HL-60 (cell line): ENCODE measurements at regions not wholly inside any gene's neighbourhood (a gene's known extent, or its start where the extent isn't known, plus 50 kb on each side); places are given as distances from the start of the nearest gene placed in this dataset.
A peak's percentile ranks its signal among the peaks of the same experiment; 100 is the strongest.

Source experiments
- DNase-seq, 2 experiments: peaks; one replicate each; pipeline ENCODE4 v3.0.0-alpha.2; 2010 to 2020; ENCODE audit warnings: low read depth in 1 of 2, low spot score in 1 of 2
- H3K27ac ChIP-seq: fragments of 250-450 bp; sonication (Bioruptor Pico); replicated peaks from 2 replicates; pipeline ENCODE4 v1.5.1; 2020; ENCODE audit warnings: mild to moderate bottlenecking, moderate library complexity
- H3K27me3 ChIP-seq: fragments of 250-450 bp; sonication (Bioruptor Pico); 2 replicates; pipeline ENCODE4 v1.5.1; 2021; ENCODE audit warnings: mild to moderate bottlenecking, moderate library complexity; ENCODE audit not compliant: insufficient read depth, poor library complexity, severe bottlenecking
- H3K4me3 ChIP-seq: replicated peaks from 2 replicates; pipeline ENCODE4 v1.5.1; 2011; ENCODE audit warnings: mild to moderate bottlenecking, control low read depth, low read length; ENCODE audit not compliant: insufficient read depth
- GABPA ChIP-seq: IDR thresholded peaks from 2 replicates; pipeline ENCODE4 v1.6.1; 2012; ENCODE audit warnings: low read depth
- POLR2AphosphoS5 ChIP-seq: IDR thresholded peaks from 2 replicates; pipeline ENCODE4 v1.6.1; 2012; ENCODE audit warnings: low read depth
- REST ChIP-seq: IDR thresholded peaks from 2 replicates; pipeline ENCODE4 v1.6.1; 2012; ENCODE audit warnings: low read depth; ENCODE audit not compliant: insufficient replicate concordance
- SPI1 ChIP-seq: IDR thresholded peaks from 2 replicates; pipeline ENCODE4 v1.6.1; 2012; ENCODE audit warnings: low read depth, mild to moderate bottlenecking, borderline replicate concordance
- TF ChIP-seq, protein P1 (sequence below): IDR thresholded peaks from one replicate; pipeline ENCODE4 v1.5.1; 2011; ENCODE audit warnings: low read length, control low read depth, inconsistent platforms; ENCODE audit not compliant: insufficient read depth

DNA sequence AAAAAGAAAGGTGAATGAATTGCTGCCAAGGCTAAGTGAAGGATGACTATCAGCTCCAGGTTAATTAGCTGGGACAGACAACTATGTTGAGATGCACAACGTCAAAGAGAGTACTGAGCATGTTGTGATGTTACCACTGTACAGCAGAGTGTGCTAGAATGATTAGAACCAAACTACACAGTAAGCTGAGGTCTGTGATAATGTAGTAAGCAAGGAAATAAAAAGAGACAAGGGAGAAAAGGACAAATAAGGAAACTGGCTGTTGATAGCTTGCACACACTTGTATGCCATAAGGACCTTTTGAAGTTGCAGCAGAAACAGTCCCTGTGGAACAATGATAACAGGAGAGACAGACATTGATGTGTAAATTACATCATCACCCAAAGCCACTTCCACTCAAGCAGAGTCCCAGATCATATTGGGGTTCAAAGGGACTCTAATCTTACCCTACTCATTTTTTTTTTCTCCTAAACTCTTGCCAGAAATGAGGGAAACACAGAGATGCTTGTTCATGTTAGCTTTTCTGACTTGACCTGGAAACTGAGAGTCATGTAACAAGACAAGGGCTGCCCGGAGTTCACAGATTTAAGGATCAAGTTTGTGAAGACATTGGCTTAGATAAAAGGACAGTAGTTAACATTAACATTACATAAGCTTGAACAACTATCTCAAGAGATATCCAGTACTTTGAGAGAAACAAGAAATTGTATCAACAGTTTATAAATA lies 189.9 kb downstream of the CENPW start:
- Histone ChIP-seq H3K27me3 (no peaks in the 10 kb centered on the region), H3K4me3 (no peak overlapping the region), H3K27ac (no peak overlapping the region)
- DNase-seq, result no peak
- no peak for TF ChIP-seq POLR2AphosphoS5

GRCh38 chr6:126530775-126531174 lies 190.9 kb downstream of the CENPW start:
- DNase-seq, result no peak
- H3K4me3 ChIP-seq, result no peak overlapping the region
- no peaks in the 10 kb centered on the region for H3K27me3 ChIP-seq
- TF ChIP-seq, protein P1, sequence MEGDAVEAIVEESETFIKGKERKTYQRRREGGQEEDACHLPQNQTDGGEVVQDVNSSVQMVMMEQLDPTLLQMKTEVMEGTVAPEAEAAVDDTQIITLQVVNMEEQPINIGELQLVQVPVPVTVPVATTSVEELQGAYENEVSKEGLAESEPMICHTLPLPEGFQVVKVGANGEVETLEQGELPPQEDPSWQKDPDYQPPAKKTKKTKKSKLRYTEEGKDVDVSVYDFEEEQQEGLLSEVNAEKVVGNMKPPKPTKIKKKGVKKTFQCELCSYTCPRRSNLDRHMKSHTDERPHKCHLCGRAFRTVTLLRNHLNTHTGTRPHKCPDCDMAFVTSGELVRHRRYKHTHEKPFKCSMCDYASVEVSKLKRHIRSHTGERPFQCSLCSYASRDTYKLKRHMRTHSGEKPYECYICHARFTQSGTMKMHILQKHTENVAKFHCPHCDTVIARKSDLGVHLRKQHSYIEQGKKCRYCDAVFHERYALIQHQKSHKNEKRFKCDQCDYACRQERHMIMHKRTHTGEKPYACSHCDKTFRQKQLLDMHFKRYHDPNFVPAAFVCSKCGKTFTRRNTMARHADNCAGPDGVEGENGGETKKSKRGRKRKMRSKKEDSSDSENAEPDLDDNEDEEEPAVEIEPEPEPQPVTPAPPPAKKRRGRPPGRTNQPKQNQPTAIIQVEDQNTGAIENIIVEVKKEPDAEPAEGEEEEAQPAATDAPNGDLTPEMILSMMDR, result no peak
- TF ChIP-seq SPI1, result no peak
- no peak for TF ChIP-seq GABPA
- no peak for TF ChIP-seq POLR2AphosphoS5
- TF ChIP-seq REST, result no peak
- H3K27ac ChIP-seq, result no peak overlapping the region; the same call in 1 of the 2 replicates

DNA sequence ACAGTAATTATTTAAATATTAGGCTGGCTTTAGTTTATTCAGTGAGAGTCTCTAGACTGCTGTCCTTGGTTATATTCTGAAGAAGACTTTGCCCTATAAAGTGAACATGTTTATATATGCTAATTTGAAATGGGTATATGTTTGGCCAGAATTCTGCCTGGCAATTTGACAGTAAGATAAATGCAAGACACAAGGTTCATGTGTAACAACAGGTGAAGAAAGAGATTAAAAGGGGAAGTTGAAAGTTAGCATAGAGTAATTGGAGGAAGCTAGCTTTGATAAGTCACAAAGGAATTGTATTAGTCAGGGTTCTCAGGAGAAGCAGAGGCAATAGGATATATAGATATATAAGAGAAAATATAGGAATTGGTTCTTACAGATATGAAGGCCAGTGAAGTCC lies 191.4 kb downstream of the CENPW start:
- DNase-seq, result peak in 1 of 2 experiments; percentile 26
- TF ChIP-seq, protein P1, result no peak
- peak; percentile 50; the same call in 1 of the 2 replicates for TF ChIP-seq SPI1
- H3K4me3 ChIP-seq, result no peak overlapping the region
- H3K27me3 ChIP-seq, result no peaks in the 10 kb centered on the region
- no peak overlapping the region; the same call in 1 of the 2 replicates for H3K27ac ChIP-seq

GRCh38 chr6:126531840-126532239 lies 191.9 kb downstream of the CENPW start:
- Histone ChIP-seq H3K27ac (no peak overlapping the region), H3K4me3 (no peak overlapping the region), H3K27me3 (no peaks in the 10 kb centered on the region)
- DNase-seq, result no peak
- TF ChIP-seq GABPA (no peak), REST (no peak), POLR2AphosphoS5 (no peak), SPI1 (no peak)
- TF ChIP-seq, protein P1, result no peak
